Spleen (tissue), 11 donors: ENCODE measurements at regions not wholly inside any gene's neighbourhood (a gene's known extent, or its start where the extent isn't known, plus 50 kb on each side); places are given as distances from the start of the nearest gene placed in this dataset.
"Not testable (repeated sequence)": the region's sequence is repeated elsewhere in the genome, so short reads cannot be mapped to it uniquely, and the experiment has no call there.

Experiments used
- DNase-seq: peaks from one replicate; pipeline ENCODE4 v3.0.0-alpha.2; 2020
- H3K27ac ChIP-seq, 8 donors: fragments of 200-600 bp; sonication (generic) in 7 of 8; 1 replicate in 4 of 8; 2 replicates in 4 of 8; pipeline versions ENCODE4 v1.5.0 to v1.8.0; 2016 to 2021; ENCODE audit warnings: inconsistent platforms in 4 of 8, mild to moderate bottlenecking in 4 of 8, moderate library complexity in 1 of 8
- H3K27me3 ChIP-seq, 7 donors: fragments of 200-600 bp; sonication (generic) in 6 of 7; replicated peaks in 1 of 7; 1 replicate in 4 of 7; 2 replicates in 3 of 7; pipeline versions ENCODE4 v1.5.0 to v1.8.0; 2016 to 2021; ENCODE audit warnings: inconsistent platforms in 3 of 7, mild to moderate bottlenecking in 1 of 7
- H3K36me3 ChIP-seq, 6 donors: fragments of 200-600 bp; sonication (generic) in 5 of 6; 1 replicate in 4 of 6; 2 replicates in 2 of 6; pipeline versions ENCODE4 v1.5.0 to v1.8.0; 2016 to 2021; ENCODE audit warnings: inconsistent platforms in 2 of 6
- H3K4me1 ChIP-seq, 6 donors: fragments of 200-600 bp; sonication (generic) in 5 of 6; 1 replicate in 3 of 6; 2 replicates in 3 of 6; pipeline versions ENCODE4 v1.5.0 to v1.8.0; 2016 to 2021; ENCODE audit warnings: inconsistent platforms in 3 of 6
- H3K4me3 ChIP-seq, 8 donors: fragments of 200-600 bp; sonication (generic) in 7 of 8; 1 replicate in 4 of 8; 2 replicates in 4 of 8; pipeline versions ENCODE4 v1.5.0 to v1.8.0; 2016 to 2021; ENCODE audit warnings: inconsistent platforms in 4 of 8, mild to moderate bottlenecking in 4 of 8, moderate library complexity in 2 of 8
- H3K9me3 ChIP-seq, 8 donors: fragments of 200-600 bp; sonication (generic) in 7 of 8; 1 replicate in 4 of 8; 2 replicates in 4 of 8; pipeline versions ENCODE4 v1.5.0 to v1.8.0; 2016 to 2021; ENCODE audit warnings: inconsistent platforms in 4 of 8
- CTCF ChIP-seq, 11 experiments: fragments of 200-600 bp in 7 of 11; fragments of 450-650 bp in 4 of 11; sonication (generic) in 4 of 11; IDR thresholded peaks in 8 of 11; conservative IDR thresholded peaks in 3 of 11; 1 replicate in 7 of 11; 2 replicates in 4 of 11; pipeline versions ENCODE4 v1.4.0 to v1.8.0; 2016 to 2021; ENCODE audit warnings: antibody characterized with exemption in 11 of 11, inconsistent platforms in 4 of 11, mild to moderate bottlenecking in 1 of 11
- POLR2A ChIP-seq, 3 donors: fragments of 450-650 bp; IDR thresholded peaks; one replicate each; pipeline ENCODE4 v1.5.1; 2017; ENCODE audit warnings: antibody characterized with exemption in 3 of 3, mild to moderate bottlenecking in 1 of 3
- POLR2AphosphoS5 ChIP-seq, 3 donors: sonication (generic); formaldehyde crosslinking; IDR thresholded peaks; one replicate each; pipeline ENCODE4 v1.5.1; 2017; ENCODE audit warnings: antibody characterized with exemption in 3 of 3
- WGBS, 5 donors: extraction: QIAGEN DNeasy Blood & Tissue Kit in 3 of 5; methylation state at CpG; one replicate each; pipeline versions ENCODE4 v1.1.5 to v1.1.7; 2013 to 2018; 5-methylcytosine and 5-hydroxymethylcytosine counted together
- intact Hi-C: fragments of 100-400 bp; cut with DNase I; formaldehyde crosslinking; loops from one replicate; pipeline ENCODE4 v1.15.0; 2023; ENCODE audit warnings: low total_unique reads
- donor health status: healthy with polysubstance abuse.
- donor health status: DM: no; HTN: no; CAD: no; lungs with moderate emphysema.
- donor health status: DM: no; HTN: no; CAD: no.
- donor health status: Bipolar disorder and iron deficiency.
- donor health status: healthy.
- donor health status: DM: no; HTN: no; CAD: no.
- donor health status: DM: yes; HTN: yes; CAD: no.

DNA sequence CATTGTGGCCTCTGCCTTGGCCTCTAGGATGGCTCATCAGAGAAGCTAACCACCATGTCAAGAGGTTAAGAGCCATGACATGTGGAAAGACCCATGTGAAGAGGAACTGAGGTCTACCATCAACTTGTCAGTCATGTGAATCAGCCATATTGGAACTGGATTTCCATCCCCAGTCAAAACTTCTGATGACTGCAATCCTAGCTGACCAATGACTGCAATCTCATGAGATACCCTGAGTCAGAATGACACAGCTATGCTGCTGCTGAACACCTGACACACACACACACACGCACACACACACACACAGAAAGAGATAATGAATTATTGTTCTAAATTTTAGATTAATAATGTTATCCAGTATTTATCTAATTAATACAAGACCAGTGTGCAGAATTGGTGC lies 337.5 kb upstream of the LMCD1 start:
- TF ChIP-seq CTCF (IDR thresholded peaks at IDR 0.05 in 8 of 11, conservative IDR thresholded peaks at IDR 0.05 in 3 of 11) (no peak), POLR2AphosphoS5 (IDR thresholded peaks at IDR 0.05) (no peak), POLR2A (IDR thresholded peaks at IDR 0.05) (no peak)
- 83 to 98% (median 90%) methylated on average over 1 of the region's 1 CpG for WGBS, 5 donors

GRCh38 chr3:8166014-8166413 lies 335.6 kb upstream of the LMCD1 start:
- 73 to 84% (median 74%) methylated on average over 2 of the region's 2 CpGs for WGBS, 5 donors
- DNase-seq = no peak
- TF ChIP-seq POLR2AphosphoS5 (IDR thresholded peaks at IDR 0.05) (no peak), POLR2A (IDR thresholded peaks at IDR 0.05) (no peak), CTCF (IDR thresholded peaks at IDR 0.05 in 8 of 11, conservative IDR thresholded peaks at IDR 0.05 in 3 of 11) (no peak)

More for the DNA sequence above, 337.5 kb upstream of the LMCD1 start:
- H3K36me3 ChIP-seq = no peaks in the 10 kb centered on the region
- H3K4me1 ChIP-seq = no peaks in the 10 kb centered on the region
- intact Hi-C loops = no loop called here
- no peak overlapping the region for H3K4me3 ChIP-seq
- no peak overlapping the region for H3K27ac ChIP-seq
- DNase-seq = no peak
- no peaks in the 10 kb centered on the region for H3K27me3 ChIP-seq
- H3K9me3 ChIP-seq = peaks cover 0 to 4% (median 0%) of the 10 kb centered on the region in 8 donors

DNA sequence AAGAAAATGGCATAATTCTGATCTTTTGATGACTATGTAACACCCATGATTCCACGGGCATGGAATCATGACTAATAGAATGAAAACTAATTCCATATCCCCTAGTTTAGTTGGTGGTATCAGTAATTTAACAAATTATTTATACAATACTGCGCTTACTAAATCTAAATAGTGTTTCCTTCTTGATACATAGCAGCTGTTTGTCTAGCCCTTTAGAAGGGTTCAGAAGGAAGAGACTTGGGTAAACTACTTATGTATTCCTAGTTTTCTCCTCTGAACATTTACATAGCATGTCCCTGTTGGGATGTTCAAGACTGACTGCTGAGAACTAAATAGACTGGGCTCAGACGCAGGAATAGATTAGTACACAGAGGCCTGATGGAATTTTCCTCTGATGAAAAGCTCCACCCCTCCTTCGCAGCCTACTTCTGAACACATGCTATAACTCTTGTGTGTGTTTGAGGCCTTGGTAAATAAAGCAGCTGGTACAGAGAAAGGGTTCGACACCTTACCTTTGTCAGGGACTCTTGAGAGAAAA lies 330.6 kb upstream of the LMCD1 start:
- no peaks in the 10 kb centered on the region for H3K27me3 ChIP-seq
- DNase-seq = no peak
- H3K4me3 ChIP-seq = no peak overlapping the region
- no peaks in the 10 kb centered on the region for H3K9me3 ChIP-seq
- WGBS, 5 donors = 85 to 91% (median 86%) methylated on average over 5 of the region's 5 CpGs
- TF ChIP-seq POLR2AphosphoS5 (IDR thresholded peaks at IDR 0.05) (no peak), POLR2A (IDR thresholded peaks at IDR 0.05) (no peak), CTCF (IDR thresholded peaks at IDR 0.05 in 8 of 11, conservative IDR thresholded peaks at IDR 0.05 in 3 of 11) (no peak)
- intact Hi-C loops = no loop called here
- no peak overlapping the region for H3K27ac ChIP-seq
- no peaks in the 10 kb centered on the region for H3K4me1 ChIP-seq
- H3K36me3 ChIP-seq = no peaks in the 10 kb centered on the region

More at GRCh38 chr3:8166014-8166413, 335.6 kb upstream of the LMCD1 start:
- Histone ChIP-seq H3K27me3 (no peaks in the 10 kb centered on the region), H3K4me3 (no peak overlapping the region), H3K27ac (no peak overlapping the region), H3K36me3 (no peaks in the 10 kb centered on the region), H3K9me3 (peaks cover 0 to 4% (median 0%) of the 10 kb centered on the region in 8 donors), H3K4me1 (no peaks in the 10 kb centered on the region)
- intact Hi-C loops = no loop called here

DNA sequence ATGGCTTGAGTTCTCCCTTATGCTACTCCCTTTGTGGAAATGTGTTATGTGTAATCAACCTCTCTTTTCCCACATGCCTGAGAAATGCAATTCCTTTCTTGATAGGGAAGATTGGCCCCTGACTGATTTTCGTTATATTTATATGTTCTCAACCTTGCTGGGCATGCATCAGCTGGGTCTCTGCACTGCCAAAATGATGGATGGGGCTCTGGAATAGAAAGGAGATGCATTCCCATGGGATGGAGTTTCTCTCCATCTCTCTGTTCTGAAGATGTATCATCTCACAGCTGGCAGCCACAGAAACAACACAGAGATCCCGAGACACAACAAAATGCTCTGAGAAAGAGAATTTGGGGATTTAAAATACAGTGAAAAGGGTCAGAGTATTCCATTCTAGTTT lies 327.7 kb upstream of the LMCD1 start:
- no peak for DNase-seq
- intact Hi-C loops = no loop called here

DNA sequence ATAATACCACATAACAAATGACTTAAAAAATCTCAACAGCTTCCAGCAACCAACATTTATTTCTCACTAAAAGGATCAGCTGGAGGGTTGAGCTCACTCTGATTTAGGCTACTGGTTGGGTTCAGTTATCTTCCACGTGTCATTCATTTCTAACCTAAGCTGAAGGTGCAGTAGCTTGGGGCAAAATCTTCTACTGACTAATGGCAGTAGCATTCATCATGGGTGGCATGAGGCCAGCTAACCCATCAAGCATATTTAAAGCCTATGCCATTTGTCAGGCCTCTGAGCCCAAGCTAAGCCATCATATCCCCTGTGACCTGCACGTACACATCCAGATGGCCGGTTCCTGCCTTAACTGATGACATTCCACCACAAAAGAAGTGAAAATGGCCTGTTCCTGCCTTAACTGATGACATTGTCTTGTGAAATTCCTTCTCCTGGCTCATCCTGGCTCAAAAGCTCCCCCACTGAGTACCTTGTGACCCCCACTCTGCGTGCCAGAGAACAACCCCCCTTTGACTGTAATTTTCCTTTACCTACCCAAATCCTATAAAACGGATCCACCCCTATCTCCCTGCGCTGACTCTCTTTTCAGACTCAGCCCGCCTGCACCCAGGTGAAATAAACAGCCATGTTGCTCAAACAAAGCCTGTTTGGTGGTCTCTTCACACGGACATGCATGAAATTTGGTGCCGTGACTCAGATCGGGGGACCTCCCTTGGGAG lies 324.7 kb upstream of the LMCD1 start:
- H3K36me3 ChIP-seq, H3K4me1 ChIP-seq, H3K27ac ChIP-seq, intact Hi-C loops, DNase-seq, H3K27me3 ChIP-seq, H3K4me3 ChIP-seq, H3K9me3 ChIP-seq: not testable (repeated sequence)
- WGBS, 5 donors = 80 to 87% (median 84%) methylated on average over 9 to 10 of the region's 10 CpGs

More for the DNA sequence above, 327.7 kb upstream of the LMCD1 start:
- Histone ChIP-seq H3K36me3 (no peaks in the 10 kb centered on the region), H3K4me3 (no peak overlapping the region), H3K9me3 (no peaks in the 10 kb centered on the region), H3K4me1 (no peaks in the 10 kb centered on the region), H3K27me3 (no peaks in the 10 kb centered on the region), H3K27ac (no peak overlapping the region)
- no peak for TF ChIP-seq CTCF (IDR thresholded peaks at IDR 0.05 in 8 of 11, conservative IDR thresholded peaks at IDR 0.05 in 3 of 11)
- 55 to 76% (median 70%) methylated on average over 2 of the region's 2 CpGs for WGBS, 5 donors

GRCh38 chr3:8178516-8178915 lies 323.1 kb upstream of the LMCD1 start:
- intact Hi-C loops = not testable (repeated sequence)
- 78 to 87% (median 81%) methylated on average over 7 of the region's 7 CpGs for WGBS, 5 donors

More at GRCh38 chr3:8178516-8178915, 323.1 kb upstream of the LMCD1 start:
- H3K9me3 ChIP-seq, H3K27ac ChIP-seq, H3K4me1 ChIP-seq, H3K4me3 ChIP-seq, DNase-seq, H3K36me3 ChIP-seq, H3K27me3 ChIP-seq: not testable (repeated sequence)
